ENCODE measurements at regions not wholly inside any gene's neighbourhood (a gene's known extent, or its start where the extent isn't known, plus 50 kb on each side); places are given as distances from the start of the nearest gene placed in this dataset.

DNA sequence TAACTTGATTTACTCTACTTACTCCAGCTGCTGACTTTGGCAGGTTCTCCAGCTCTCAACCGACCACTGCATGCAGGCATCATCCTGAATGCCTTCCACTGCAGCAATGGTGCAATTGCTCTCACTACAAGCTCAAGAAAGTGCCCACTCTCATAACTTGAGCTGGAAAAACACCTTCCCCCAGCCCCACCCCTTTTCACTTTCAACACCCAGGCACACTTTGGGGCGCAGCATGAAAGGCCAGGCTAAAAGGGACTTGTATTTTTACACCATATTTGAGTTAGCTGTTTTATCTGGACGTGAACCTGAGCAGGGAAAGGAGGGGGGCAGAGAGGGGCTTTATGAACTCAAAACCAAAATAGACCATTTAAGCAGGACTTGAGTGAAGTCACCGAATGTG lies 274.5 kb downstream of the RAB28 start:
- CTCF ChIA-PET: no interaction called here
- Histone ChIP-seq H3K27me3 (ENCODE audit: low read length) (no peaks in the 10 kb centered on the region), H3K36me3 (ENCODE audit: low read depth, low read length) (no peaks in the 10 kb centered on the region), H3K9ac (ENCODE audit: low read length) (no peak overlapping the region), H3K4me2 (ENCODE audit: low read length) (no peak overlapping the region), H3K27ac (ENCODE audit: low read length) (no peak overlapping the region), H3K9me3 (ENCODE audit: low read length) (no peaks in the 10 kb centered on the region), H3K4me3 (ENCODE audit: low read length) (no peak overlapping the region), H3F3A (ENCODE audit: low read length, unreplicated experiment) (no peaks in the 10 kb centered on the region), H2AFZ (ENCODE audit: low read length) (no peak overlapping the region), H3K79me2 (ENCODE audit: low read length) (no peaks in the 10 kb centered on the region), H3K4me1 (ENCODE audit: insufficient read depth, low read length) (no peaks in the 10 kb centered on the region), H3K9me2 (replicated peaks; ENCODE audit: low read length) (no peaks in the 10 kb centered on the region), H4K20me1 (ENCODE audit: low read length) (no peaks in the 10 kb centered on the region)
- no peak for ATAC-seq
- BruUV-seq (replicated peaks): no TSS peak
- intact Hi-C loops (cut with micrococcal nuclease): no loop called here
- TF ChIP-seq EZH2phosphoT487 (IDR thresholded peaks at IDR 0.05; ENCODE audit: borderline replicate concordance, low read length): no peak
- TF ChIP-seq, protein P1, sequence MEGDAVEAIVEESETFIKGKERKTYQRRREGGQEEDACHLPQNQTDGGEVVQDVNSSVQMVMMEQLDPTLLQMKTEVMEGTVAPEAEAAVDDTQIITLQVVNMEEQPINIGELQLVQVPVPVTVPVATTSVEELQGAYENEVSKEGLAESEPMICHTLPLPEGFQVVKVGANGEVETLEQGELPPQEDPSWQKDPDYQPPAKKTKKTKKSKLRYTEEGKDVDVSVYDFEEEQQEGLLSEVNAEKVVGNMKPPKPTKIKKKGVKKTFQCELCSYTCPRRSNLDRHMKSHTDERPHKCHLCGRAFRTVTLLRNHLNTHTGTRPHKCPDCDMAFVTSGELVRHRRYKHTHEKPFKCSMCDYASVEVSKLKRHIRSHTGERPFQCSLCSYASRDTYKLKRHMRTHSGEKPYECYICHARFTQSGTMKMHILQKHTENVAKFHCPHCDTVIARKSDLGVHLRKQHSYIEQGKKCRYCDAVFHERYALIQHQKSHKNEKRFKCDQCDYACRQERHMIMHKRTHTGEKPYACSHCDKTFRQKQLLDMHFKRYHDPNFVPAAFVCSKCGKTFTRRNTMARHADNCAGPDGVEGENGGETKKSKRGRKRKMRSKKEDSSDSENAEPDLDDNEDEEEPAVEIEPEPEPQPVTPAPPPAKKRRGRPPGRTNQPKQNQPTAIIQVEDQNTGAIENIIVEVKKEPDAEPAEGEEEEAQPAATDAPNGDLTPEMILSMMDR (conservative IDR thresholded peaks at IDR 0.05; ENCODE audit: low read depth, low read length): no peak
- no peak for TF ChIP-seq EZH2 (IDR thresholded peaks at IDR 0.05; ENCODE audit: low read length, unreplicated experiment)
- DNase-seq: no peak
- POLR2A ChIA-PET (ENCODE audit: unreplicated experiment): no interaction called here

DNA sequence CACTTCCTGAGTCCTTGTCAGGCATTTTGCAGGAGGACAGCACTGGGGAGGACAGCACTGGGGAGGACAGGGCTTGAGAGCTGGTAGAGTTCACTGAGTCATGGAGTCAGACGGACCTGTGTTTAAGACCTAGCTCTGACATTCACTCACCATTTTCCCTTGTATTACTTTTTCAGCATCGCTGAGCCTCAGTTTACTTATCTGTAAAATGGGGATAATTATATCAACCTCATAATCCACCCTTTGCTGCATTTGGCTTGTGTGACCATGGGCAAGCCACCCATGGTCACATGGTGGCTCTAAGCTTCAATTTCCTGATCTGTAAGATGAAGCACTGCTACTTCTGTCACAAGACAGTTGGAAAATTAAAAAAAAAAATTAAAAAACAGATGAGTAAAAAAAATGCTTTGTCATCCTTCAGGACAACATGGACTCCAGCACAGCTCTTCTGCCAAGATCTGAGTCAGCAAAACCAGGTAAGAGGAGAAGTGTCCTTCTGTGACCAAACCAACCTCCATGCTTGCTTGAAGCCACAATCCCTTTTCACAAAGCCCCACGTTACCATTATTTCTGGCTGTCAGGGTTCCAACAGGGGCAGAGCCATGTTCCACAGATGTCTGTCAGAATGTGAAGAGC lies 275.5 kb downstream of the RAB28 start:
- intact Hi-C loops (cut with micrococcal nuclease): no loop called here
- no peaks in the 10 kb centered on the region for H3K36me3 ChIP-seq (ENCODE audit: low read depth, low read length)
- no peaks in the 10 kb centered on the region for H3K9me3 ChIP-seq (ENCODE audit: low read length)
- H3K9me2 ChIP-seq (replicated peaks; ENCODE audit: low read length): no peaks in the 10 kb centered on the region
- H3K4me3 ChIP-seq (ENCODE audit: low read length): no peak overlapping the region
- H2AFZ ChIP-seq (ENCODE audit: low read length): no peak overlapping the region
- DNase-seq (peak; percentile 1), ATAC-seq (no peak)
- no peak overlapping the region for H3K9ac ChIP-seq (ENCODE audit: low read length)
- H3K4me1 ChIP-seq (ENCODE audit: insufficient read depth, low read length): no peaks in the 10 kb centered on the region
- H3F3A ChIP-seq (ENCODE audit: low read length, unreplicated experiment): no peaks in the 10 kb centered on the region
- no peaks in the 10 kb centered on the region for H3K27me3 ChIP-seq (ENCODE audit: low read length)
- ChIA-PET POLR2A (ENCODE audit: unreplicated experiment) (no interaction called here), CTCF (no interaction called here)
- H3K79me2 ChIP-seq (ENCODE audit: low read length): no peaks in the 10 kb centered on the region
- no peak overlapping the region for H3K27ac ChIP-seq (ENCODE audit: low read length)
- H3K4me2 ChIP-seq (ENCODE audit: low read length): no peak overlapping the region
- no peak for TF ChIP-seq EZH2 (IDR thresholded peaks at IDR 0.05; ENCODE audit: low read length, unreplicated experiment)
- TF ChIP-seq, protein P1 (conservative IDR thresholded peaks at IDR 0.05; ENCODE audit: low read depth, low read length): no peak
- TF ChIP-seq EZH2phosphoT487 (IDR thresholded peaks at IDR 0.05; ENCODE audit: borderline replicate concordance, low read length): no peak
- no TSS peak for BruUV-seq (replicated peaks)
- no peaks in the 10 kb centered on the region for H4K20me1 ChIP-seq (ENCODE audit: low read length)

DNA sequence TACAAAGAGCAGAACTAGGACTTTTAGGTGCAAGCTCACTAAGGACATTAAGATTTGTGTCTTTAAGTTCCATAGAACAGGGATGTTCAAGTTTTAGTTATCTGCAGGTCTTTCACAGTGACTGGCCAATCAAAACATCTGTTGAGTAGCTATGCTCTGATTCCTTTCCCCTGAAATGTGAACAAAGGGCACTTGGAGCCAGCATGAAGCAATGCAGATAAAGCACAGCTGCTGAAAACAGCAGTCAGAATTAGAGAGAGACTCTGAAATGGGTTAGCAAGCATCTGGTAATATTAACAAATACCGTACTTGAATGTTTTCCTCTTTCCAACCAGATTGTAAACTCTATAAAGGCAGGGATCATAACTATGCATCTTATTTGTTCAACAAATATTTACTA lies 276.9 kb downstream of the RAB28 start:
- TF ChIP-seq EZH2 (IDR thresholded peaks at IDR 0.05; ENCODE audit: low read length, unreplicated experiment) (no peak), EZH2phosphoT487 (IDR thresholded peaks at IDR 0.05; ENCODE audit: borderline replicate concordance, low read length) (no peak)
- TF ChIP-seq, protein P1 (conservative IDR thresholded peaks at IDR 0.05; ENCODE audit: low read depth, low read length): no peak
- BruUV-seq (replicated peaks): no TSS peak
- H3F3A ChIP-seq (ENCODE audit: low read length, unreplicated experiment): no peaks in the 10 kb centered on the region
- no peak overlapping the region for H3K27ac ChIP-seq (ENCODE audit: low read length)
- ChIA-PET CTCF (no interaction called here), POLR2A (ENCODE audit: unreplicated experiment) (no interaction called here)
- H3K27me3 ChIP-seq (ENCODE audit: low read length): no peaks in the 10 kb centered on the region
- H3K4me2 ChIP-seq (ENCODE audit: low read length): no peak overlapping the region
- no peaks in the 10 kb centered on the region for H3K79me2 ChIP-seq (ENCODE audit: low read length)
- no peaks in the 10 kb centered on the region for H3K9me2 ChIP-seq (replicated peaks; ENCODE audit: low read length)
- no peak overlapping the region for H2AFZ ChIP-seq (ENCODE audit: low read length)
- ATAC-seq (no peak), DNase-seq (no peak)
- no peak overlapping the region for H3K9ac ChIP-seq (ENCODE audit: low read length)
- H3K4me3 ChIP-seq (ENCODE audit: low read length): no peak overlapping the region
- no peaks in the 10 kb centered on the region for H3K36me3 ChIP-seq (ENCODE audit: low read depth, low read length)
- H3K4me1 ChIP-seq (ENCODE audit: insufficient read depth, low read length): no peaks in the 10 kb centered on the region
- H3K9me3 ChIP-seq (ENCODE audit: low read length): no peaks in the 10 kb centered on the region
- H4K20me1 ChIP-seq (ENCODE audit: low read length): no peaks in the 10 kb centered on the region
- intact Hi-C loops (cut with micrococcal nuclease): no loop called here

All from PC-3 (cell line).